HG03025 (cell line): ENCODE measurements at regions not wholly inside any gene's neighbourhood (a gene's known extent, or its start where the extent isn't known, plus 50 kb on each side); places are given as distances from the start of the nearest gene placed in this dataset.
"Not testable (repeated sequence)": the region's sequence is repeated elsewhere in the genome, so short reads cannot be mapped to it uniquely, and the experiment has no call there.

Experiments
- ATAC-seq: cut with Tn5 transposase; IDR thresholded peaks from one replicate; pipeline ENCODE4 v1.9.1; 2021; ENCODE audit warnings: mild to moderate bottlenecking, moderate library complexity; ENCODE audit not compliant: unreplicated experiment, low FRiP score

DNA sequence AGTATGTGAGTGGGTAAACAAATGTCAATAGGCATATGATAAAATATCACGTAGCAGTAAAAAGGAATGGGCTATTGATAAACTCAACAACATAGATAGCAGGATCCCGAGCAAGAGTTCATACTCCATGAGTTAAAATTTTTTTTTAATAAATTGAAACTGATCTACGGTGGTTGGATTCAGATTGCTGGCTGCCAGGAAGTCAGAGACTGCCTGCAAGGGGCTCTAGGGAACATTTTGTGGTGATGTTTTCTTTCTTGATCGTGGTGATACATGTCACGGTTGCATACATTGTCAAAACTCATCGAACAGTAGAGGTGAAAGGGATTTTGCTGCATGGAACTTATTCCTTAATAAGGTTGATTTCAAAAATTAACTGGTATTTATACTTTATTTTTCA lies 62.6 kb upstream of the WNT7B start:
- ATAC-seq: no peak

DNA sequence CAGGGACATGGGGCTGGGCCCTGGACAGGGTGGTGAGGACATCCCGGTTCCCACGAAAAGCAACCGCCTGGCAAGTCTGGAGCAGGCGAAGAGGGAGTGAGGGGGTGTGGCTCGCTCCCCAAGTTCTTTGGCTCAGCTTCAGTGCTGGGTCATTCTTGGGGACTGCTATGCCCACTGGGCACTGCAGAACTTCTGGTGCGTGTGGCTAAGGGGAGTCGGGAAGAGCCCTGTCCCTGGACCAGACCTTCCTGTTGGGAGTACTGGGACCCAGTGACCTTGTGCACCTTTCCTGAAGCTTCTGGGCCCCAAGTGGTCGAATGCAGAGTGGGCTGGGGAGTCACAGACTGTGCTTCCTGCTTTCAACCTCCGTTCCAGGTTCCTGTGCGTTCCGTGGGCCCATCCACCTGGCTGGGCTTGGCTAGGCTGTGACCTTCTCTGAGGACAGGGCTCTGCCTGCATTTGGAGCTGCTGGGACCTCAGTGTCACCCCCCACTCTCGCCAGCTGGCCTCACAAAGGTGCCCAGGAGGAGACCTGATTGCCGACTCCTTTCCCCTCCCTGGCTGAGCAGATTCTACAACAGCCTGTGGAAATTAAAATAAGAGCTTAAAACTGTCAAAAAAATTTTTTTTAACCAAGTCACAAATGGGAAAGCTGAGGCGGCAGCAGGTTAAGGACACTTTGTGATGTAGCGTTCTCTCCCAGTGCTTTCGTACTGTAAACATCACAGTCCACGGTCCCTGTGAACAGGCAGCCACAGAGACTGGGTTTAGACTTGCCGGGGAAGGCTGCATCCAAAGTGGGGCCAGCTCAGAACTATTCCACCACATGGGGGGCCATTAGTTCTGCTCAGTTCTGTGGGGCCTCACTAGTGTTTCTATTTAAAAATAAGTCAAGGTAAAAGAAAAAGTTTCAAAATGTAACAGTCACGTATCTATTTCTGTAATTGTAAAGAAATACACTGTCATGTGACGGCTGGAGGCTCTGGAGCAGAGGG lies 63.8 kb upstream of the WNT7B start:
- ATAC-seq: no peak

DNA sequence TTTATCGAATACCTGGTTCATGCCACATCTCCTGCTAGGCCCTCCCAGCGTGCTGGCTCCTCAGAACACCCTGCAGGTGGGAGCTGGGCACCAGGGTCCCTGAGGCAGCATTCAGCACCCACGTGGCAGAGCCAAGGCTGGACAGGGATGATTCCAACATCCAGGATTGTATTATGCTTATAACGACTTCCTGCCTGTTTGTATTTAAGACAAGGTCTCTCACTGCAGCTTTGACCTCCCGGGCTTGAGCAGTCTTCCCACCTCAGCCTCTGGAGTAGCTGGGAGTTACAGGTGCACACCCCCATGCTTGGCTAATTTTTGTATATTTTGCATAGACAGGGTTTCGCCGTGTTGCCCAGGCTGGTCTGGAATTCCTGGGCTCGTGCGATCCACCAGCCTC lies 64.7 kb upstream of the WNT7B start:
- ATAC-seq: no peak

DNA sequence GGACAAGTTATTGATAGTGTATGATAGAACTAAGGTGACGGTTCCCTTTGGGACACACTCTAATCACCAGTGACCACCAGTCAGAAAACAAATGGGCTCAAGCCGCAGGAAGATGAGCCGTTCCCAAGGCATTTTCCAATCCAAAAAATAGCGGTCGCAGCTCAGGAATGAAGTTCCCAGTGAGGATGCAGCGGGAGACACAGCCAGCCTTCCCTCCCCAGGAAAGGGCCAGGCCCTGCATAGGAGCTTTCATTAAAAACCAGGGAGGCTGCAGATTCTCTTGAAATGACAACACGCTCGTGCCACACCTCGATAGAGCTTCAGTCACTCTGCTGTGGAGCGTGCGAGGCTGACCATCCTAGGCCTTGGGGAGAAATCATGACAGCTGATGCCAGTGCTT lies 65.8 kb upstream of the WNT7B start:
- no peak for ATAC-seq

DNA sequence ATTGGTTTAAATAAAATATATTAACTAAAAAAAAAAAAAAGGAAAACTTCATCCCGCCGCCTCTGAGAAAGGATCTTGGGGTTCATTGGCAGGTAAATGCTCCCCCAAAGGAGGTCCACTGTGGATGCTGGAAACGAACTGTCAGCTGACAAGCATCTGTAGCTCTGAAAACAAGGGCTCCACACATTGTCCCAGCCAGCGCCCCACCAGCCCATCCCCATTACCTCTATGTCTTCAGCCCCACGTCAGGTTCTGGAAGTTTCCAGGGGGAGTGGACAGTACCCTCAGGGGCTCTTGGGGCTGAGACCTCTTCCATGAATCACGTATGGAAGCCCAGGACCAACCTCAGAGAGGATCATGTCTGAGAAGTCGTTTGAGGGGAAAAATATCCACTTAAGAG lies 66.4 kb upstream of the WNT7B start:
- no peak for ATAC-seq

DNA sequence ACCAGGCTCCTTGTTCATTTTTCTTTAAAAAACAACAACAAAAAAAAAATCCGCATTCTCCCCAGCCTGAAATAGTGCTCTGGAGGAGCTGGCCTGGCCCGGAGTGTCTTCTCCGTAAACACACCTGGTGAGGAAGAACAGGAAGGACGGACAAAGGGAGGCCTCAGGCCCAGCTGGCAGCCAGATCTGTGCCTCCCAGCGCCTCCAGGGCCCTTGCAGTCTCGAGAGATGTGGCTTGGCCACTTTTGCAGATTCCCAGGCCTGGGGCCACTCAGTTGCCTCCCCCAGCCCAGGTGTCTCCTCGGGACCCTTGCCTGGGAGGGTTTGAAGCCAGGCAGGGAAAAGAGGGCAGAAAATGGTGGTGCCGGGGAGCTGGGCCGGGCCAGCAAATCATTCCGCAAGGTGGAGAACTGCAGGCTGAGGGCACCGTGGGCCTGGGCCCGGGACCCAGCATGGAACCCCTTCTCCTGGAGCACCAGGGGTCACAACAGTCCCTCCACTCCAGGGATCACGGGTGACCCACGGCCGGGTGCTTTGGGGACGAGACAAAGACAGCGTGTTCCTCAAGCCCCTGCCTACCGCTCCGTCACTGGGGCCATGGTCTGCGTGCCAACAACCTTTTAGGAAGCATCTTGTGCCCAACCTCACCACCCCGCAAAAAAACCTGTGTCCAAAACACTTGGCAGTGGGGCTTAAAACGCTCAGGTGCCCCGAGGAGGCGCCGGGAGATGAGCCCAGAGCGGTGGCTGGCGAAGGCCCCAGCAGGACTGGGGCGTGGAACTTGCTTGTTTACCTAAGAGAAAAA lies 67.1 kb upstream of the WNT7B start:
- no peak for ATAC-seq

DNA sequence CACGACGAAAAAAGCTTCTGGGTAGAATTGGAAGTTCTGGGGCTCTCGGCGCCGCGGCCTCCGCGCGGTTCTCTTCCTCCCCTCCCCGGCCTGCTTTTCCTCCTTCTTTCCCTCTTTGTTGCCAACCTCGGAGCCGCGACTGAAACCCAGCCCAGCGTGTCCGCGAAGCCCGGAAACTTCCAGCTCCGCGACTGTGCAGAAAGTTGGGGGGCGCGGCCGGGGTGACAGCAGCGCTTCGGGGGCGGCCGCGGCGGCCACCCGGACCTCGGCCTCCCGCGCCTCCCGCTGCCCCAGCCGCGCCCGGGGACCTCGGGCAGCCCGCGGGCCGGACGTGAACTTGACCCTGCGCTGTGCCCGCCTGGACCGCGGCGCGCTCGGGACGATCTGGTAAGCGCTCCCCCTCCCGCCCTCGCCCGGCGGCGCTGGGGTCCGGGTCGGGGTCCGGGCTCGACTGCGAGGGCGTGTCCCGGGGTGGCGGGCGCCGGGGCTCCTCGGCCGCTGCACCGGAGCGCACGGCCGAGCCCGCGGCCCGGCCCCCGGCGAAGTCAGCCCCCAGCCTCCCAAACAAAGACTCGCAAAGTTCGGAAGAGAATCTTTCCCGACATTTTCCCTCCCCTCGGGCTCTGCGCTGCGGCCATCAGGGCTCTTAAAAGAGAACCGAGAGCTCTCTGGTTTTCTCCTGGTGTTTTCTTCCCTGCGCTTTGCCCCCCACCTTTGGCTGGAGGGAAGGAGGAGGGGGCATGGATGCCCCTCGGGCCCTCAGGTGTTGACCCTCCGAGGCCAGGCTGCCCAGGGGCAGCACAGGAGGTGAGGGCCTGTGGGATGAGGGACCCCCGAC lies 67.9 kb upstream of the WNT7B start:
- no peak for ATAC-seq

DNA sequence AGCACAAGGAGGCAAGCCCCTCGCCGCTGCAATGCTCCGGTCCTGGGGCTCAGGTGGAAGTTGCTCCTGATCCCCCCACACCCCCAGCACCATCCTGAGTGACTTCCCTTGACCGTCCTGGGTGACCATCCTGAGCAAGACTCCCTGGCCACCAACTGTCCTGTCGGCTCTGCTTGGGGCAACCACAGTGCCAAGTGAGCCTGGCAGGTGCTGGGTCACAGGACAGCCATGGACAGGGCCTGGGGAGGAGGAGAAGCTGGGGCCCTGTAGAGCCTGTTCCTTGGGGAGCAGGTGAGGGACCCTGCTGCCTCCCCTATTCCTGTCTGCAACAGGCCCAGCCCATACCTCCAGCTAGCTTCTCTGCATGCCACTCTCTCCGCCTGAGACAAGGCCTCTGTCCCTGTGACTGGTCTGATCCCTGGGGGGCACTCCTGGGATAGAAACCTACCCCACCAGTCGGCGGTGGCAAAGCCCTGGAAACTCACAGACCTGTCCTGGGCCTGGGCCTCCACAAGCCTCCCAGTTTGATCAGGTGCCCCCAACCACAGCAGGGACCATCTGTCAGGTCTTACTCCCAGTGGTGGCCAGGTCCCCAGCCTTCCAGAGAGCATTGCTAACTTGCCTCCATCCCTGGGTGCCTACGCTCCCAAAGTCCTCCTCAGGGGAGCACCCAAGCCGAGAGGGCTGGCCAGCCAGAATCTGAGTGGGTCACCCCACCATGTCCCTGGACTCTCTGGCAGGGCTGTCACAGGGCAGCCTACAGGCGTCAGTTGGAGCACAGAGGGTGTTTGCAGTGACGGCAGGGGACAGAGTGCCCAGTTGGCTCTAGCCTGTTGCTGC lies 68.7 kb upstream of the WNT7B start:
- no peak for ATAC-seq

DNA sequence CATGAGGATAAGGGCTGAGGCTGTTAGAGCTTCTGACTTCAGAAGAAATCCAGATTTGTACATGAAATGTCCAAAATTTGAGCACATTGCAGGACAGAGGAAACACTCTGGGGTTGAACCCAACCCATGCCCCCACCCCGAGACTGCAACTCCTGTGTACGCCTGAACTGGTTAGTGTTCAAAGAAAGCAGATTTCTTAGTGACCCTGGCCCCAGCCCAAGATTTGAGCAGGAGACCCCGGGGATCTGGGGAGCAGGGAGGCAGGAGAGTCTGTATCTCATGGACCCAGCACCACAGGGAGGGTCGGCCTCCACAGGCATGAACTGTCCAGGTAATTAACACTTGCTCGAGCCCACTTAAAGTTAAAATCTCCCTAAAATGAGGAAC lies 69.3 kb upstream of the WNT7B start:
- ATAC-seq: no peak

DNA sequence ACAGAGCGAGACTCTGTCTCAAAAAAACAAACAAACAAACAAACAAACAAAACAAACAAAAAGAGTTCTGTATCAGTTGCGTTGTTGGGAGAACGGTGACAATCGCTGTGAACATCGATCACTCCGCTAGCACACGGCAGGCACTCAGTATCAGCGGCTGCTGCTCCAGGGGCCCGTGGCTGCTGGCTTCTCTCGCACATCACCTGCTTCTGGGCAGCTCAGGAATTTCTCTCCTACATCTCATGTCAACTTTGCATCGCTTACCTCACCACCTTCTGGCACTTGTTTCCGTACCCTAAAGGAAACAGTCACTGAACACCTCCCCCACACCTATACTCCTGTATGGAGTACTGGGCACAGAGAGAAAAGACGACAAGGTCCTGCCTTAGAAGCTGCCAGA lies 70.3 kb upstream of the WNT7B start:
- ATAC-seq: no peak

DNA sequence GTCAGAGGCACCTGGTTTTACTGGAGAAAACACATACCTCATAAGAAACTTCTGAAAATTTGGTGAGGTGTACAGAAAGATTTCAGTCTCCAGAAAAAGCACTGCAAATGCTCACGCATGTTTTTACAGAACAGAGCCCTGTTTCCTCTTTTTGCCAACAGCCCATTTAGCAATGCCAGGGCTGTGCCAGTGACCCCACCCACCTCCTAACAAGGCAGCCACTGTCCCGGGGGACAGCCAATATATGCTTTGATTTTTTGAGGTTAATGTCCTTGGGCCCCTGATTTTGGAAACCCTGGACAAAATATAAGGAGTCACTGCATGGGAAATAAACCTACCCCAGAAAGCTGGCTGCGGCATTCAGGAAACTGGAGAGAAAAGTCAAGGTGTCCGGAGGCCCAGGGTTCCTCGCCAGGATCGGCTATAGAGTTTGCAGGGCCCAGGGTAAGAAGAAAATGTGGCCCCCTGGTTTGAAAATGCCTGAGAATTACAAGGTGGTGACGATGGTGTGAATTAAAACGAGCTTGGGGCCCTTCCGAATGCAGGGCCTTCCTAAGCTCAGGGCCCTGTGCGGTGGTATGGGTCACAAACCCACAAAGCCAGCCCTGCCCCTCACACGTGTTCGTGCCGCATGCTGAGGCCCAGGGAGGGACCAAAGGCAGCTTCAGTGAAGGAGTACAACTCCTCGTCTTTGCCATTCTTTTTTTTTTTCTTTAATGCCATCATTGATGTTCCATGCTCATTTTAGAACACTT lies 71.1 kb upstream of the WNT7B start:
- no peak for ATAC-seq

DNA sequence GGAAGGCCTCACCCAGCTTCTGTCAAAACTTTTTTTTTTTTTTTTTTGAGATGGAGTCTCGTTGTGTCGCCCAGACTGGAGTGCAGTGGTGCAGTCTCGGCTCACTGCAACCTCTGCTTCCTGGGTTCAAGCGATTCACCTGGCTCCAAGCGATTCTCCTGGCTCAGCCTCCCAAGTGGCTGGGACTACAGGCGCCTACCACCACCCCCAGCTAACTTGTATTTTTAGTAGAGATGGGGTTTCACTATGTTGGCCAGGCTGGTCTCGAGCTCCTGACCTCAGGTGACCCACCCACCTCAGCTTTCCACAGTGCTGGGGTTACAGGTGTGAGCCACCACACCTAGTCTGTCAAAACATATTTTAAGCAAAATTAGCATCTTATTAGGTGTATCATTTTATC lies 71.7 kb upstream of the WNT7B start:
- ATAC-seq: not testable (repeated sequence)

DNA sequence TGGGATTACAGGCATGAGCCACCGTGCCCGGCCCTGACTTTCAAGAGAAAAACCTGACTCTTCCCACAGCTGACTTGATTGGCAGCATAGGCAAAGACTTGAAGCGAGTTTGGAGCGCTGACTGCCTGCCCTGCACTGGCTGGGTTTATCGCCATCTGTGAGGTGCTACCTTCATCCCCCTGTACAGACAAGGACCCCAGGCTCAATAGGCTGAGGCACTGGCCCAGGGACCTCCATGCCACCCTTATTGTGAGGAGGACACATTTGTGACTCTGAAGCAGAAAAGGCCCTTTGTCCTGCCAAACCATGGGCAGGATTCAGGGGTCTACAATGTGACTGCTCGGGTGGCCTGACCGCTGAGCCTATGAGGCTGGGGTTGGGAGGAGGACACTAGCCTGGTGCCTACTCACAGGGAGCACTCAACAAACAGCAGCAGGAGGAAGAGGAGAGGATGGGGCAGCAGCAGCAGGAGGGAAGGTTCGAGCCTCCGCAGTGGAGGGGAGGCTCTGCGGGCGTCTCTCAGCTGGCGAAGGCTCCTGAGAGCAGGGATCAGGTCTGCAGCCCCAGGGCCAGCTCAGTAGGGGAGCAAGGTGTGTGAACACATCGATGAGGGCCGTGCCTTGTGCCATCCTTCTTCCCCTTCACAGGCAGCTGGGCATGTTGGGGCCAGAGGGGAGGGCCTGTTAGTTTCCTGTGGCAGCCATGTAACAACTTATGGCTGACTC lies 72.9 kb upstream of the WNT7B start:
- no peak for ATAC-seq

DNA sequence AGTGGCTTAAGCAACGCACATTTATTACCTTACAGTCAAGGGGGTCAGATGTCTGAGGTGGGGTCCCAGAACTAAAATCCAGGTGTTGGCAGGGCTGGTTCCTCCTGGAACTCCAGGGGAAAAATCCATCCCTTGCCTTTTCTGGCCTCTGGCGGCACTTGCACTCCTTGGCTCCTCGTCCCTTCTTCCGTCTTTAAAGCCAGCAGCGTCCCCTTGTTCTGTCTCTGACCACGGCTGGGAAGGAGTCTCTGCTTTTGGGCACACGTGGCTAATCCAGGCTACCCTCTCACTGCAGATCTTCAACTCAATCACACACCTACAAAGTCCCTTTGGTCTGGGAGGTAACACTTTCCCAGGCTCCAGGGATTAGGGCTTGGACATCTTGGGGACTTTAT lies 73.5 kb upstream of the WNT7B start:
- no peak for ATAC-seq

DNA sequence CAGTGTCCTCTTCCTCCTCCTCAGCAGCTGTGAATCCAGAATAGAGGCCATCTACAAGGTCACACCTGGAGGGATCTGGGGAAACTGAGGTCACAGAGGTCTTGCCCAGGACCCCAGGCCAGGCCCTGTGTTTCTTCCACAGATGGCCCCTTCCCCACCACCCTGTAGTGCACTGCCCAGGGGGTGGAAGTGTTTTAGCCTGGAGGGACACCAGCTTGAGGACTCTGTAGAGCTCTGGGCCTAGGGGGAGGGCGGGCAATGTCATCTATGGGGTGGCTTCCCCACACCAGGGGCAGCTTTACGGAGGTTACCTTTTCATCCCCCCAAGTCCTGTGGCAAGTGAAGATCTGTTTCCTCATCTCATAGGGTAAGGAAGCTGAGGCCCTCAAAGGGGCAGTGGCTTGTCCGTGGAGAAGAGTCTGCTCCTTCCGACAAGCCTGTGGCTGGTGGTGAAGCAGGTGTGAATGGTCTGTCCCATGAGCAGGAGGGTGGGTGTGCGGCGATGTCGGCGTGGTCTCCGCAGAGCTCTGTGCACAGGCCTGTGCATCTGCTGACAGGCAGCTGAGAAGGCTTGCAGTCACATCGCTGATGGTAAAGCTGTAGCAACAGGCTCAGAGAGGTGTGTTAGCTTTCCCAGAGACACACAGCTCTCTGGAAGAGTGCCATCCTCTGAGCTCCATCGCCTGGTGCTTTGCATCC lies 74.1 kb upstream of the WNT7B start:
- ATAC-seq: no peak

DNA sequence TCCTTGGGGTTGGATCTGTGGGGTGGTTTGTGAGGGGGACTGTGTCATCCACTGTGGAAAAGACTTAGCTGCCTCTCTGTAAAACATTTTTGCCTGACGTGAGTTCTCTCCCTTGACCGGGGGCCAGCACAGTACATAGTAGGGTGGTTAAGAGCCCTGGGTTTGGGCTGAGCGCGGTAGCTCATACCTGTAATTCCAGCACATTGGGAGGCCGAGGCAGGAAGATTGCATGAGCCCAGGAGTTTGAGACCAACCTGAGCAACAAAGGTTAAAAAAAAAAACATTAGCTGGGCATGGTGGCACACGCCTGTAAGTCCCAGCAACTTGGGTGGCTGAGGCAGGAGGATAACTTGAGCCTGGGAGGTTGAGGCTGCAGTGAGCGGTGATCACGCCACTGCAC lies 74.7 kb upstream of the WNT7B start:
- ATAC-seq: no peak

DNA sequence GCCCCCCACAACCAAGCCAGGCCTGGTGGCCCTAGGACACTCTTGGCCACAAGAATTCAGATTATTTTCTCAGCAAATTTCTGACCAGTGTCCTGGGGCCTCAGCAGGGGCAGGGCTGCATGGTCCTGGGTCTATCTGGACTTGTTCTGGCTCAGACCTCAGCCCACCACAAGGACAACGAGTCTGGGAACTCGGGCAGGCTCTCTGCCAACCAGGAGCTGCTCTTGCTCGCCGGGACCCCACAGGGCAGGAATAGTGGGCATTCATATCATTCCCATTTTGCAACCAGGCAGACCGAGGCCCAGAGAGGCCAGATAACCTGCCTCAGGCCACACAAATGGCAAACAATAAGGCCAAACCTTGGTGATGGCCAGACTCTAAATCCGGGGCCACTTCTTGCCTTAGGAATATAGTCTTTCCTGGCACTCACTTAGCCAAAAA lies 75.4 kb upstream of the WNT7B start:
- ATAC-seq: no peak
